ENCODE measurements at regions not wholly inside any gene's neighbourhood (a gene's known extent, or its start where the extent isn't known, plus 50 kb on each side); places are given as distances from the start of the nearest gene placed in this dataset.
A peak's percentile ranks its signal among the peaks of the same experiment; 100 is the strongest.

- FAIRE-seq (no peak), ATAC-seq (no peak), DNase-seq (ENCODE audit: low spot score) (no peak)
- in situ Hi-C loops (cut with HindIII; ENCODE audit: extremely low pct_ligation_motif_present, low pct_unique_long_range_greater_than_20kb), result no loop called here
- H2AFZ ChIP-seq (ENCODE audit: low read length), result no peak overlapping the region
- intact Hi-C loops (cut with micrococcal nuclease; ENCODE audit: unreplicated experiment), result no loop called here
- WGBS (ENCODE audit: low lambda C conversion rate), result 68% methylated on average over 2 of the region's 2 CpGs
- H3K4me2 ChIP-seq (ENCODE audit: low read depth, low read length), result no peak overlapping the region
- no peaks in the 10 kb centered on the region for H3K79me2 ChIP-seq (ENCODE audit: insufficient read depth, low read length)
- peaks cover 10% of the 10 kb centered on the region for H3K4me1 ChIP-seq (ENCODE audit: insufficient read depth, low read length)
- peak; percentile 87 for TF ChIP-seq CREB1 (IDR thresholded peaks at IDR 0.05)
- TF ChIP-seq CREB1 (CRISPR knock-in tag; IDR thresholded peaks at IDR 0.05), result no peak
- TF ChIP-seq BRD4 (CRISPR knock-in tag; IDR thresholded peaks at IDR 0.05), result no peak
- no peak for TF ChIP-seq MIXL1 (CRISPR knock-in tag; IDR thresholded peaks at IDR 0.05)
- no peak for TF ChIP-seq HHEX (CRISPR knock-in tag; IDR thresholded peaks at IDR 0.05)
- TF ChIP-seq NR3C1 (CRISPR knock-in tag; IDR thresholded peaks at IDR 0.05), result no peak
- no peak for TF ChIP-seq RBFOX2 (IDR thresholded peaks at IDR 0.05; ENCODE audit: low read depth, low read length)
- TF ChIP-seq PAWR (CRISPR knock-in tag; IDR thresholded peaks at IDR 0.05; ENCODE audit: borderline replicate concordance), result no peak
- TF ChIP-seq HNRNPH1 (optimal IDR thresholded peaks at IDR 0.05; ENCODE audit: low read depth, low read length), result no peak
- no peak for TF ChIP-seq THAP7 (CRISPR knock-in tag; IDR thresholded peaks at IDR 0.05)
- TF ChIP-seq MYNN (CRISPR knock-in tag; IDR thresholded peaks at IDR 0.05; ENCODE audit: low read depth), result no peak
- TF ChIP-seq ZNF354B (CRISPR knock-in tag; IDR thresholded peaks at IDR 0.05), result no peak
- peak; percentile 95 for TF ChIP-seq ATF7 (IDR thresholded peaks at IDR 0.05)
- no peak for TF ChIP-seq ATF7 (CRISPR knock-in tag; IDR thresholded peaks at IDR 0.05)
- TF ChIP-seq ZNF17 (CRISPR knock-in tag; IDR thresholded peaks at IDR 0.05), result no peak
- POLR2A ChIA-PET, result no interaction called here
- H3K36me3 ChIP-seq (replicated peaks in 1 of 2; ENCODE audit: control insufficient read depth in 1 of 2, insufficient read depth in 2 of 2, low read length in 2 of 2), result no peaks in the 10 kb centered on the region
- no peaks in the 10 kb centered on the region for H3K9me3 ChIP-seq (ENCODE audit: low read length)
- no peak overlapping the region for H3K9ac ChIP-seq (ENCODE audit: insufficient read depth, low read depth, low read length)
- H3K4me3 ChIP-seq (replicated peaks in 1 of 3; ENCODE audit: insufficient read depth in 1 of 3, low read depth in 2 of 3, low read length in 3 of 3), result no peak overlapping the region
- H3K27me3 ChIP-seq (ENCODE audit: control insufficient read depth in 1 of 2, insufficient read depth in 2 of 2, low read length in 2 of 2), result no peaks in the 10 kb centered on the region; a peak in 1 of 5 replicates
- no TSS peak for BruUV-seq (replicated peaks)
- H3K27ac ChIP-seq (ENCODE audit: extremely low read length, insufficient read depth, low read length), result no peak overlapping the region
- CTCF ChIA-PET (ENCODE audit: low intra/inter-chr PET ratio, low total read pairs), result no interaction called here
- 0 out of 2 replicates have a peak, but pooled peaks cover 4% of the 10 kb centered on the region for H4K20me1 ChIP-seq (ENCODE audit: insufficient read depth, low read length)
Measured at GRCh38 chr5:60141119-60141518, 247.6 kb upstream of the PDE4D start.
